ENCODE measurements at regions not wholly inside any gene's neighbourhood (a gene's known extent, or its start where the extent isn't known, plus 50 kb on each side); places are given as distances from the start of the nearest gene placed in this dataset.

- no peak overlapping the region for H3K4me3 Mint-ChIP-seq
- H3K27me3 Mint-ChIP-seq, result no peaks in the 10 kb centered on the region
- intact Hi-C loops (cut with micrococcal nuclease), result no loop called here
- CTCF ChIA-PET, result no interaction called here
- TF ChIP-seq CTCF (IDR thresholded peaks at IDR 0.05), result no peak
- no peaks in the 10 kb centered on the region for H3K36me3 Mint-ChIP-seq (ENCODE audit: low read depth)
- ATAC-seq (no peak), DNase-seq (no peak)
- H3K4me1 Mint-ChIP-seq (ENCODE audit: low read depth), result no peaks in the 10 kb centered on the region
- POLR2A ChIA-PET, result no interaction called here
- no peaks in the 10 kb centered on the region for H3K9me3 Mint-ChIP-seq
- no peak overlapping the region for H3K27ac Mint-ChIP-seq
These were observed 178.0 kb upstream of the TMEM132C start for GRCh38 chr12:128088926-128089325.

GRCh38 chr12:128089961-128090360 is 177.0 kb upstream of the TMEM132C start:
- Mint-ChIP-seq H3K27me3 (no peaks in the 10 kb centered on the region), H3K4me1 (ENCODE audit: low read depth) (no peaks in the 10 kb centered on the region), H3K27ac (no peak overlapping the region), H3K9me3 (no peaks in the 10 kb centered on the region), H3K4me3 (no peak overlapping the region), H3K36me3 (ENCODE audit: low read depth) (no peaks in the 10 kb centered on the region)
- intact Hi-C loops (cut with micrococcal nuclease), result no loop called here
- ChIA-PET POLR2A (no interaction called here), CTCF (no interaction called here)
- no peak for ATAC-seq
- DNase-seq, result no peak
- no peak for TF ChIP-seq CTCF (IDR thresholded peaks at IDR 0.05)

- ChIA-PET CTCF (no interaction called here), POLR2A (no interaction called here)
- ATAC-seq (no peak), DNase-seq (no peak)
- intact Hi-C loops (cut with micrococcal nuclease), result no loop called here
- no peaks in the 10 kb centered on the region for H3K36me3 Mint-ChIP-seq (ENCODE audit: low read depth)
- no peaks in the 10 kb centered on the region for H3K9me3 Mint-ChIP-seq
- no peak overlapping the region for H3K27ac Mint-ChIP-seq
- no peak for TF ChIP-seq CTCF (IDR thresholded peaks at IDR 0.05)
- H3K27me3 Mint-ChIP-seq, result no peaks in the 10 kb centered on the region
- no peaks in the 10 kb centered on the region for H3K4me1 Mint-ChIP-seq (ENCODE audit: low read depth)
- no peak overlapping the region for H3K4me3 Mint-ChIP-seq
These were observed 175.8 kb upstream of the TMEM132C start for GRCh38 chr12:128091101-128091720.

GRCh38 chr12:128091951-128092382 is 175.0 kb upstream of the TMEM132C start:
- ChIA-PET POLR2A (no interaction called here), CTCF (no interaction called here)
- intact Hi-C loops (cut with micrococcal nuclease), result no loop called here
- Mint-ChIP-seq H3K36me3 (ENCODE audit: low read depth) (no peaks in the 10 kb centered on the region), H3K4me1 (ENCODE audit: low read depth) (no peaks in the 10 kb centered on the region), H3K4me3 (no peak overlapping the region), H3K27ac (no peak overlapping the region), H3K9me3 (no peaks in the 10 kb centered on the region), H3K27me3 (no peaks in the 10 kb centered on the region)
- DNase-seq, result no peak
- ATAC-seq, result no peak
- TF ChIP-seq CTCF (IDR thresholded peaks at IDR 0.05), result no peak

- Mint-ChIP-seq H3K9me3 (no peaks in the 10 kb centered on the region), H3K27me3 (no peaks in the 10 kb centered on the region), H3K36me3 (ENCODE audit: low read depth) (no peaks in the 10 kb centered on the region), H3K4me3 (no peak overlapping the region), H3K4me1 (ENCODE audit: low read depth) (no peaks in the 10 kb centered on the region), H3K27ac (no peak overlapping the region)
- ATAC-seq, result no peak
- no peak for TF ChIP-seq CTCF (IDR thresholded peaks at IDR 0.05)
- ChIA-PET POLR2A (no interaction called here), CTCF (no interaction called here)
- intact Hi-C loops (cut with micrococcal nuclease), result no loop called here
- no peak for DNase-seq
These were observed 168.2 kb upstream of the TMEM132C start for GRCh38 chr12:128098730-128099129.
